GM19463 (cell line): ENCODE measurements at regions not wholly inside any gene's neighbourhood (a gene's known extent, or its start where the extent isn't known, plus 50 kb on each side); places are given as distances from the start of the nearest gene placed in this dataset.
"Not testable (repeated sequence)": the region's sequence is repeated elsewhere in the genome, so short reads cannot be mapped to it uniquely, and the experiment has no call there.

Experiments used
- ATAC-seq: cut with Tn5 transposase; IDR thresholded peaks from one replicate; pipeline ENCODE4 v1.9.1; 2021; ENCODE audit warnings: mild to moderate bottlenecking, moderate library complexity; ENCODE audit not compliant: unreplicated experiment

GRCh38 chr14:43005807-43006206, 1399.1 kb downstream of the LRFN5 start:
- no peak for ATAC-seq

GRCh38 chr14:43003845-43004244, 1397.2 kb downstream of the LRFN5 start:
- no peak for ATAC-seq

- no peak for ATAC-seq
These were observed 1395.1 kb downstream of the LRFN5 start for GRCh38 chr14:43001731-43002130.

GRCh38 chr14:42994051-42994736, 1387.5 kb downstream of the LRFN5 start:
- ATAC-seq = no peak

- ATAC-seq = no peak
These were observed 1386.3 kb downstream of the LRFN5 start for GRCh38 chr14:42992930-42993329.

- ATAC-seq = no peak
These were observed 1373.7 kb downstream of the LRFN5 start for GRCh38 chr14:42980419-42980818.

- not testable (repeated sequence) for ATAC-seq
These were observed 1366.5 kb downstream of the LRFN5 start for GRCh38 chr14:42973171-42973570.

GRCh38 chr14:42965512-42965911, 1358.8 kb downstream of the LRFN5 start:
- no peak for ATAC-seq

- ATAC-seq = no peak
These were observed 1354.8 kb downstream of the LRFN5 start for GRCh38 chr14:42961509-42961908.

GRCh38 chr14:42950363-42950762, 1343.7 kb downstream of the LRFN5 start:
- no peak for ATAC-seq

- no peak for ATAC-seq
These were observed 1341.3 kb downstream of the LRFN5 start for GRCh38 chr14:42947991-42948390.

- ATAC-seq = no peak
These were observed 1337.6 kb downstream of the LRFN5 start for GRCh38 chr14:42944284-42944683.

- ATAC-seq = no peak
These were observed 1324.6 kb downstream of the LRFN5 start for GRCh38 chr14:42931308-42931707.

GRCh38 chr14:42929806-42930480, 1323.3 kb downstream of the LRFN5 start:
- no peak for ATAC-seq

- no peak for ATAC-seq
These were observed 1320.6 kb downstream of the LRFN5 start for GRCh38 chr14:42927313-42927712.

GRCh38 chr14:42921901-42922300, 1315.2 kb downstream of the LRFN5 start:
- no peak for ATAC-seq

- no peak for ATAC-seq
These were observed 1311.9 kb downstream of the LRFN5 start for GRCh38 chr14:42918615-42919014.

GRCh38 chr14:42911642-42912041, 1305.0 kb downstream of the LRFN5 start:
- ATAC-seq = no peak

GRCh38 chr14:42909659-42910058, 1303.0 kb downstream of the LRFN5 start:
- ATAC-seq = no peak

- no peak for ATAC-seq
These were observed 1286.5 kb downstream of the LRFN5 start for GRCh38 chr14:42893183-42893582.

- no peak for ATAC-seq
These were observed 1277.4 kb downstream of the LRFN5 start for GRCh38 chr14:42884100-42884499.

- no peak for ATAC-seq
These were observed 1271.0 kb downstream of the LRFN5 start for GRCh38 chr14:42877716-42878115.

GRCh38 chr14:42872786-42873185, 1266.1 kb downstream of the LRFN5 start:
- ATAC-seq = no peak
